ENCODE measurements at regions not wholly inside any gene's neighbourhood (a gene's known extent, or its start where the extent isn't known, plus 50 kb on each side); places are given as distances from the start of the nearest gene placed in this dataset.

GRCh38 chr12:12017798-12018197, 52.9 kb upstream of the BCL2L14 start:
- no peak for DNase-seq

- no peak for DNase-seq
Measured at GRCh38 chr12:12018454-12018853, 52.3 kb upstream of the BCL2L14 start.

- DNase-seq: no peak
Measured at GRCh38 chr12:12019881-12020280, 50.9 kb upstream of the BCL2L14 start.

- DNase-seq: no peak
Measured at GRCh38 chr12:12020762-12021161, 50.0 kb upstream of the BCL2L14 start.

Data from stimulated activated naive CD4-positive, alpha-beta T cell (primary cell).